ENCODE measurements at regions not wholly inside any gene's neighbourhood (a gene's known extent, or its start where the extent isn't known, plus 50 kb on each side); places are given as distances from the start of the nearest gene placed in this dataset.

DNA sequence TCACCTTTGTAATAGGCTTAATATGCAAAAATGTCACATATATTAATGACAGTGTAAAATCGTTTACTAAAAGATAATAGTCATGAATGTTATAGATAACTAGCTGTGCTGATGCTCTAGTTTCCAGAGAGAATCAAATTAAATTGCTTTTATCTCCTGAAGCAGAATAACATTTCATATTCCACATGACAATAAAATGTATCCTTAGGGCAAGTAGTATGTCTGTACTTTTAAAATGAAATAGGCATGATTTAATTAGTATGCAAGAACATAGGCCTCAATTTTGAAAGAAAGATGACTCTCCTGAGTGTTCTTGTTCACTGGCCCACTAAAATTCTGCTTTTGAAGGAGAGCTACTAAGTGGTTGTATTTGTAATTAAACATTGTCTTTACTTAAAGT lies 1027.0 kb downstream of the ARAP2 start:
- Mint-ChIP-seq H3K27ac (no peak overlapping the region), H3K27me3 (no peaks in the 10 kb centered on the region), H3K4me3 (no peak overlapping the region), H3K9me3 (no peaks in the 10 kb centered on the region), H3K36me3 (no peaks in the 10 kb centered on the region), H3K4me1 (ENCODE audit: unreplicated experiment) (no peaks in the 10 kb centered on the region)
- DNase-seq (ENCODE audit: extremely low spot score, unreplicated experiment) = no peak
- TF ChIP-seq, protein P1, sequence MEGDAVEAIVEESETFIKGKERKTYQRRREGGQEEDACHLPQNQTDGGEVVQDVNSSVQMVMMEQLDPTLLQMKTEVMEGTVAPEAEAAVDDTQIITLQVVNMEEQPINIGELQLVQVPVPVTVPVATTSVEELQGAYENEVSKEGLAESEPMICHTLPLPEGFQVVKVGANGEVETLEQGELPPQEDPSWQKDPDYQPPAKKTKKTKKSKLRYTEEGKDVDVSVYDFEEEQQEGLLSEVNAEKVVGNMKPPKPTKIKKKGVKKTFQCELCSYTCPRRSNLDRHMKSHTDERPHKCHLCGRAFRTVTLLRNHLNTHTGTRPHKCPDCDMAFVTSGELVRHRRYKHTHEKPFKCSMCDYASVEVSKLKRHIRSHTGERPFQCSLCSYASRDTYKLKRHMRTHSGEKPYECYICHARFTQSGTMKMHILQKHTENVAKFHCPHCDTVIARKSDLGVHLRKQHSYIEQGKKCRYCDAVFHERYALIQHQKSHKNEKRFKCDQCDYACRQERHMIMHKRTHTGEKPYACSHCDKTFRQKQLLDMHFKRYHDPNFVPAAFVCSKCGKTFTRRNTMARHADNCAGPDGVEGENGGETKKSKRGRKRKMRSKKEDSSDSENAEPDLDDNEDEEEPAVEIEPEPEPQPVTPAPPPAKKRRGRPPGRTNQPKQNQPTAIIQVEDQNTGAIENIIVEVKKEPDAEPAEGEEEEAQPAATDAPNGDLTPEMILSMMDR (conservative IDR thresholded peaks at IDR 0.05) = no peak

DNA sequence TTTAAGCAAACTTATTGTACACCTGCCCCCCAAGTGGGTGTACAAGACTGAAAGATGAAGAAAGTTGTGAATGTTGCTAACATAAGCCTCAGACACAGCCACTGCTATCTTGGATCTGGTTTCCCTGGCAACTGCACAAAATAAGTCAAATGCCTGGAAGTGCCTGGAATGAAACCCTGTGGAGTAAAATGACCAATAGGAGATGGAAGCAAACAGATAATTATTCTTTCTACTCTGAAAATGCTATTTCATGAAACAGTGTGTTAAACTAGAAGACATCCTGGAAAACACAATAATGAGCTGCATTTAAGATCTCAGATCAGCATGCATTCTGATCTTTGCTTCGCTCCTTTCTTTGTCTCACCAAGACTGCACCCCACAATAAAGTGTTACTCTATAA lies 1016.0 kb downstream of the ARAP2 start:
- Mint-ChIP-seq H3K4me3 (no peak overlapping the region), H3K27me3 (no peaks in the 10 kb centered on the region), H3K36me3 (no peaks in the 10 kb centered on the region), H3K27ac (no peak overlapping the region), H3K9me3 (no peaks in the 10 kb centered on the region), H3K4me1 (ENCODE audit: unreplicated experiment) (peaks cover 5% of the 10 kb centered on the region)
- TF ChIP-seq, protein P1 (conservative IDR thresholded peaks at IDR 0.05) = no peak
- DNase-seq (ENCODE audit: extremely low spot score, unreplicated experiment) = no peak

DNA sequence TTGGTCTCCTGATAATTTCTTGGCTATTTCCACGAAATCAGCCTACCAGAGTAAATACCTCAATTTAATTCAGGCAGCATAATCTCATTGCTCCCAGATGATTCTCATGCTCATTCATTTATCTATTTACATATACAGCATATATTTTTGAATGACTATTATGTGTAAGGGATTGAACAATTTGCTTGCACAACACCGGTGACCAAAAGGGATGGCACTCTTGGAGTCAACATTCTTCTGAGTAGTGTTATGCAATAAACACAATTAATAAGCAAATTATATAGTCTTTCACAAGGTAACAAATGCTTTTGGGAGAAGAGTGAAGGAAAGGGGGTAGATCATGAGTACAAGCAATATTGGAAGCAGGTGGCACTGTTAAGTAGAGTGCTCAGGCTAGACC lies 1015.3 kb downstream of the ARAP2 start:
- TF ChIP-seq, protein P1 (conservative IDR thresholded peaks at IDR 0.05) = no peak
- Mint-ChIP-seq H3K27ac (no peak overlapping the region), H3K4me3 (no peak overlapping the region), H3K9me3 (no peaks in the 10 kb centered on the region), H3K4me1 (ENCODE audit: unreplicated experiment) (peaks cover 5% of the 10 kb centered on the region), H3K27me3 (no peaks in the 10 kb centered on the region), H3K36me3 (no peaks in the 10 kb centered on the region)
- DNase-seq (ENCODE audit: extremely low spot score, unreplicated experiment) = no peak

DNA sequence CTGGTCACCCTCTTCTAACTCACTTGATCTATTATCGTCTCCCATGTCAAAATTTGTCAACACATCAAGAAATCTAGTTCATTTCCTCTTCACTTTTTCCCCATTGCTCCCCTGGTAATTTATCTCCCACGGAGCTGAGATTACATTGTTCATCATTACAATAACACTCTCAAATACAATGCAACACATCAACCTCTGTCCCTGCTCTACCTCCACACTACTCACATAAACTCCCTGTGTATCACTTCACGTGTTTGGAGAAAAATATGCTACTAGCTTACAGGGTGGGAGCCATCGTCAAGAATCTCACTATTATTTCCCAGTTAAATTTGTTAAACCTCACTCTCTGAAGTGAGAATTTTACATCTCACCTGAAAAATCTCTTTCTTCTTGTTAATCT lies 1006.4 kb downstream of the ARAP2 start:
- no peaks in the 10 kb centered on the region for H3K4me1 Mint-ChIP-seq (ENCODE audit: unreplicated experiment)
- no peak overlapping the region for H3K4me3 Mint-ChIP-seq
- H3K27me3 Mint-ChIP-seq = no peaks in the 10 kb centered on the region
- no peak for DNase-seq (ENCODE audit: extremely low spot score, unreplicated experiment)
- no peaks in the 10 kb centered on the region for H3K36me3 Mint-ChIP-seq
- no peaks in the 10 kb centered on the region for H3K9me3 Mint-ChIP-seq
- H3K27ac Mint-ChIP-seq = no peak overlapping the region
- TF ChIP-seq, protein P1 (conservative IDR thresholded peaks at IDR 0.05) = no peak

DNA sequence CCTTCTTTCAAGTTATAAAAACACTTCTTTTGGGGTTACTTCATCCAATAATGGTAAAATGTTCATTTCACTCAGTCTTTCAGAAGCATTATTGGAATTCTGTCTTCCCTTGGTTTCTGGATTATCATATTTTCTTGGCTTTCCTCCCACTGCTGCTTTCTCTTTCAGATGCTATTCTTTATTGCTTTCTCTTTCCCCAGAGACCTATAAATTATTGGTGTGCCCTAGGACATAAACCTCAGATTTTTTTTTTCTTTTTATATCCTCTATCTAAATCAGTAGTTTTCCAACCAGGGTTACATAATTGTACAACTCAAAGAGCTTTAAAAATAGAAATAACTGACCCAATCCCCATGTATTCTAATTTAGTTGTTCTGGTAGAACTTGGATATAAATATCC lies 1005.5 kb downstream of the ARAP2 start:
- Mint-ChIP-seq H3K27me3 (no peaks in the 10 kb centered on the region), H3K9me3 (no peaks in the 10 kb centered on the region), H3K4me1 (ENCODE audit: unreplicated experiment) (no peaks in the 10 kb centered on the region), H3K36me3 (no peaks in the 10 kb centered on the region), H3K4me3 (no peak overlapping the region), H3K27ac (no peak overlapping the region)
- TF ChIP-seq, protein P1 (conservative IDR thresholded peaks at IDR 0.05) = no peak
- no peak for DNase-seq (ENCODE audit: extremely low spot score, unreplicated experiment)

DNA sequence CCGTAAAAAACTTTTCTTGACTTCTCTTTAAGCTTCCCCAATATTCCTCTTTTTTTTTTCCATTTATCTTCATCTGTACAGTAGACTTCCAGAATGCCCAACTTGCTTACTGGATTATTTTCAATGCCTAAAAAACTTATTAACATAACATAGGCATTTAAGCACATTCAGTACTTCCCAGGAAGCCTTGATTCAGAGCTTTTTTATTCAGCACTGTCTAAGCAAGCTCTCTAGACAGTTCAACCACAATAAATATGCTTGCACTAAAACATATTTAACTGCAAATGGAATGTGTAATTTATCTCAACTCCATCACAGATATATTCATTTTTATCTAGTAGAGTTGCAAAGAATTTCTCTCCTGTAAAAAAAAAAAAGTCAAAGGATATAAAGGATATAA lies 997.8 kb downstream of the ARAP2 start:
- Mint-ChIP-seq H3K4me3 (no peak overlapping the region), H3K4me1 (ENCODE audit: unreplicated experiment) (no peaks in the 10 kb centered on the region), H3K27ac (no peak overlapping the region), H3K36me3 (no peaks in the 10 kb centered on the region), H3K9me3 (no peaks in the 10 kb centered on the region), H3K27me3 (no peaks in the 10 kb centered on the region)
- TF ChIP-seq, protein P1 (conservative IDR thresholded peaks at IDR 0.05) = no peak
- no peak for DNase-seq (ENCODE audit: extremely low spot score, unreplicated experiment)

All from type B pancreatic cell (in vitro differentiated cells).